Heart left ventricle (tissue), 16 donors: ENCODE measurements at regions not wholly inside any gene's neighbourhood (a gene's known extent, or its start where the extent isn't known, plus 50 kb on each side); places are given as distances from the start of the nearest gene placed in this dataset.

ENCODE experiments used
- ATAC-seq, 4 donors: fragments of 200-7000 bp; cut with Tn5 transposase; one replicate each; pipeline ENCODE4 v1.9.1; 2020 to 2022; ENCODE audit warnings: moderate library complexity in 4 of 4, mild to moderate bottlenecking in 3 of 4, moderate number of reproducible peaks in 1 of 4
- DNase-seq, 5 donors: peaks; one replicate each; pipeline ENCODE4 v3.0.0-alpha.2; 2020
- H3K27ac ChIP-seq, 12 donors: fragments of 200-600 bp; sonication (generic) in 4 of 12; one replicate each; pipeline versions ENCODE4 v1.5.0 to v1.8.0; 2016 to 2022; ENCODE audit warnings: mild to moderate bottlenecking in 2 of 12
- H3K27me3 ChIP-seq, 9 donors: fragments of 200-600 bp; sonication (generic) in 2 of 9; one replicate each; pipeline versions ENCODE4 v1.5.1 to v1.8.0; 2016 to 2022; ENCODE audit warnings: mild to moderate bottlenecking in 3 of 9
- H3K36me3 ChIP-seq, 9 donors: fragments of 200-600 bp; sonication (generic) in 2 of 9; one replicate each; pipeline versions ENCODE4 v1.5.0 to v1.8.0; 2018 to 2022; ENCODE audit warnings: mild to moderate bottlenecking in 2 of 9
- H3K4me1 ChIP-seq, 12 donors: fragments of 200-600 bp; sonication (generic) in 4 of 12; one replicate each; pipeline versions ENCODE4 v1.5.0 to v1.8.0; 2016 to 2022; ENCODE audit warnings: mild to moderate bottlenecking in 3 of 12
- H3K4me3 ChIP-seq, 12 donors: fragments of 200-600 bp; sonication (generic) in 4 of 12; one replicate each; pipeline versions ENCODE4 v1.5.0 to v1.8.0; 2017 to 2022; ENCODE audit warnings: mild to moderate bottlenecking in 9 of 12, moderate library complexity in 4 of 12
- H3K9me3 ChIP-seq, 12 donors: fragments of 200-600 bp; sonication (generic) in 4 of 12; one replicate each; pipeline versions ENCODE4 v1.5.0 to v1.8.0; 2016 to 2022; ENCODE audit warnings: mild to moderate bottlenecking in 1 of 12
- POLR2A ChIP-seq, 2 donors: fragments of 450-650 bp; IDR thresholded peaks; one replicate each; pipeline ENCODE4 v1.6.1; 2017; ENCODE audit warnings: antibody characterized with exemption in 2 of 2, mild to moderate bottlenecking in 2 of 2, moderate library complexity in 2 of 2
- WGBS, 4 donors: extraction: QIAGEN DNeasy Blood & Tissue Kit in 2 of 4; methylation state at CpG; one replicate each; pipeline versions ENCODE4 v1.1.5 to v1.1.7; 2013 to 2018; 5-methylcytosine and 5-hydroxymethylcytosine counted together
- intact Hi-C, 10 donors: fragments of 100-400 bp; cut with DNase I; formaldehyde crosslinking; loops; one replicate each; pipeline versions ENCODE4 v1.11.1 to v1.14.2; 2022
- TF ChIP-seq, protein P1 (sequence below), 12 donors: fragments of 200-600 bp; sonication (generic) in 4 of 12; IDR thresholded peaks; one replicate each; pipeline versions ENCODE4 v1.5.0 to v1.8.0; 2018 to 2022; ENCODE audit warnings: antibody characterized with exemption in 12 of 12, mild to moderate bottlenecking in 5 of 12
- donor health status: ischemic (EF 13 %, LVEDD 7.1; RV severe dilation, severe dysfunction).
- donor health status: healthy with polysubstance abuse.
- donor health status: DM: no; HTN: yes; CAD: no.
- donor health status: DM: no; HTN: no; CAD: no.
- donor health status: ischemic (EF 25% LVEDD 6.9; RV normal size, moderate dysfunction).
- donor health status: ischemic (EF 25% LVEDD 5.7; RV mildly dilated, moderate dysfunction).
- donor health status: healthy.
- donor health status: DM: yes; HTN: yes; CAD: no.
- donor health status: ischemic (EF 35%, LVEDD 5.7; RV mildly dilated, moderate dysfunction).
- donor health status: nonischemic (EF 11% LVEDD 7.7; RV severe dilation, severe dysfunction).
- donor health status: DM: yes; HTN: yes; CAD: no.
- donor health status: PGD.
- donor health status: ischemic (EF 29% LVEDD 5.4; RV normal size, mild dysfunction).
- donor health status: nonischemic (EF 23%, LVEDD 6.1; RV moderate dilation, normal function).

DNA sequence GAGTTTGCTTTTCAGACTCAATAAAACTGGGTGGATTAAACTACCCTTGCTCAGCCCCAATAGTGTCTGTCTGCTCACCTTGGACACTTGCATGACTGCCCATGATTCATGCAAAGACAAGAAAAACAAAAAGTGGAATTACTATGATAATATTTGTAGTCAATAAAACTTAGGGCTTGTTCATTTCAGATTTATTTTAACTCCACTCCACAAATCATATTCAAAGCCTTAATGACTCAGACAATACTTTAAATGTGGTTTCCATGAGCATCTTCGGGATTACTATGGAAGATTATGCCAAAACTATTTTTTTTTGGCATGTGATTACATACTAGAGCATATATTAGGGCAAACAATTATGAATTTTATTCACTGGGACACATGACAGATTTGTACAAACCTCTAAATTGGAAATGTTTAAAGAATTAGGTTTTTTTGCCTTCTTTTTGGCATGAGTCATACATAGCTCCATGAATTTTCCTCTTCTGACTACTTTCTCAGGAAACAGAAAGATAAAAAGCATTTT lies 468.9 kb downstream of the ACTL7B start:
- 63 to 72% (median 70%) methylated on average over 1 of the region's 1 CpG for WGBS, 4 donors
- Histone ChIP-seq H3K9me3 (no peaks in the 10 kb centered on the region), H3K36me3 (no peaks in the 10 kb centered on the region), H3K27me3 (no peaks in the 10 kb centered on the region), H3K4me1 (peaks cover 0 to 5% (median 0%) of the 10 kb centered on the region in 12 donors), H3K4me3 (no peak overlapping the region), H3K27ac (no peak overlapping the region)
- TF ChIP-seq POLR2A (IDR thresholded peaks at IDR 0.05): no peak
- TF ChIP-seq, protein P1, sequence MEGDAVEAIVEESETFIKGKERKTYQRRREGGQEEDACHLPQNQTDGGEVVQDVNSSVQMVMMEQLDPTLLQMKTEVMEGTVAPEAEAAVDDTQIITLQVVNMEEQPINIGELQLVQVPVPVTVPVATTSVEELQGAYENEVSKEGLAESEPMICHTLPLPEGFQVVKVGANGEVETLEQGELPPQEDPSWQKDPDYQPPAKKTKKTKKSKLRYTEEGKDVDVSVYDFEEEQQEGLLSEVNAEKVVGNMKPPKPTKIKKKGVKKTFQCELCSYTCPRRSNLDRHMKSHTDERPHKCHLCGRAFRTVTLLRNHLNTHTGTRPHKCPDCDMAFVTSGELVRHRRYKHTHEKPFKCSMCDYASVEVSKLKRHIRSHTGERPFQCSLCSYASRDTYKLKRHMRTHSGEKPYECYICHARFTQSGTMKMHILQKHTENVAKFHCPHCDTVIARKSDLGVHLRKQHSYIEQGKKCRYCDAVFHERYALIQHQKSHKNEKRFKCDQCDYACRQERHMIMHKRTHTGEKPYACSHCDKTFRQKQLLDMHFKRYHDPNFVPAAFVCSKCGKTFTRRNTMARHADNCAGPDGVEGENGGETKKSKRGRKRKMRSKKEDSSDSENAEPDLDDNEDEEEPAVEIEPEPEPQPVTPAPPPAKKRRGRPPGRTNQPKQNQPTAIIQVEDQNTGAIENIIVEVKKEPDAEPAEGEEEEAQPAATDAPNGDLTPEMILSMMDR (IDR thresholded peaks at IDR 0.05): no peak
- DNase-seq: no peak
- intact Hi-C loops: no loop called here
- ATAC-seq: no peak

GRCh38 chr9:108386032-108386431 lies 469.8 kb downstream of the ACTL7B start:
- Histone ChIP-seq H3K4me1 (peaks cover 0 to 5% (median 0%) of the 10 kb centered on the region in 12 donors), H3K27me3 (no peaks in the 10 kb centered on the region), H3K36me3 (no peaks in the 10 kb centered on the region), H3K27ac (no peak overlapping the region), H3K4me3 (no peak overlapping the region), H3K9me3 (no peaks in the 10 kb centered on the region)
- DNase-seq (no peak), ATAC-seq (no peak)
- TF ChIP-seq, protein P1 (IDR thresholded peaks at IDR 0.05): no peak
- no peak for TF ChIP-seq POLR2A (IDR thresholded peaks at IDR 0.05)
- intact Hi-C loops: no loop called here
- WGBS, 4 donors: 85 to 89% (median 88%) methylated on average over 2 of the region's 2 CpGs

DNA sequence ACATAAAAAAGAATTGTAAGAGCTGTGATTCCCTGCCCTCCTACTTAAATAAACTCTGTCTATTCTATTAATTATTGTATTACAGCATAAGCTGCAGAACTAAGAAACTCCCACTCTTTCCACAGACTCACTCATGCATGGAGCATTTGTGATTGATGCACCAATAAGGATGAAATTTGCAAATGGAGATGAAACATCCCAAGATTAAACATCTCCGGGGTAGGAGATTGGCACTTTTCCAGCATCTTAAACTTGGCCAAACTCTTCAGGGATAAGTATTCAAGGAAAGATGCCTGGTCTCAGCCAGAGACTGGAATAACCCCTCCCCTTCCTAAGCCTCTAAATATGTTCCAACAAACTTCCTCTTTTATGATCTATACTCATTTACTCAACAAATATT lies 472.0 kb downstream of the ACTL7B start:
- no peak for DNase-seq
- Histone ChIP-seq H3K27me3 (no peaks in the 10 kb centered on the region), H3K4me1 (peaks cover 0 to 5% (median 0%) of the 10 kb centered on the region in 12 donors), H3K36me3 (no peaks in the 10 kb centered on the region), H3K4me3 (no peak overlapping the region), H3K9me3 (no peaks in the 10 kb centered on the region), H3K27ac (no peak overlapping the region)
- WGBS, 4 donors: 27 to 57% (median 38%) methylated on average over 1 of the region's 1 CpG
- intact Hi-C loops: no loop called here
- TF ChIP-seq, protein P1 (IDR thresholded peaks at IDR 0.05): no peak
- no peak for TF ChIP-seq POLR2A (IDR thresholded peaks at IDR 0.05)
- no peak for ATAC-seq

- TF ChIP-seq, protein P1 (IDR thresholded peaks at IDR 0.05): no peak
- TF ChIP-seq POLR2A (IDR thresholded peaks at IDR 0.05): no peak
- intact Hi-C loops: no loop called here
- DNase-seq (no peak), ATAC-seq (no peak)
- H3K4me3 ChIP-seq: no peak overlapping the region
- H3K9me3 ChIP-seq: no peaks in the 10 kb centered on the region
- peaks cover 0 to 4% (median 0%) of the 10 kb centered on the region in 12 donors for H3K4me1 ChIP-seq
- WGBS, 4 donors: 71 to 76% (median 73%) methylated on average over 6 of the region's 6 CpGs
- H3K27me3 ChIP-seq: no peaks in the 10 kb centered on the region
- no peaks in the 10 kb centered on the region for H3K36me3 ChIP-seq
- H3K27ac ChIP-seq: no peak overlapping the region
Observed at GRCh38 chr9:108382310-108382709, 473.5 kb downstream of the ACTL7B start.
